Activated CD4-positive, alpha-beta T cell treated with anti-CD3 and anti-CD28 coated beads, Interleukin-2, amount 10 ng/mL, durations not matched to agents 7 days and 5 days (primary cell): ENCODE measurements at regions not wholly inside any gene's neighbourhood (a gene's known extent, or its start where the extent isn't known, plus 50 kb on each side); places are given as distances from the start of the nearest gene placed in this dataset.

Experiments used
- CTCF ChIA-PET: fragments of 350-600 bp; sonication (Branson Sonifier 250); formaldehyde crosslinking; loops from one replicate; lab custom pipeline; 2021; ENCODE audit warnings: antibody characterized with exemption; lab: Charles Lee
- POLR2A ChIA-PET: fragments of 350-600 bp; sonication (Branson Sonifier 250); formaldehyde crosslinking; loops from one replicate; lab custom pipeline; 2021; ENCODE audit warnings: antibody characterized with exemption; lab: Charles Lee
- DNase-seq: peaks from one replicate; pipeline ENCODE4 v3.0.0-alpha.2; 2020
- H3K27ac Mint-ChIP-seq: one replicate; pipeline ENCODE4 v1.8.0; 2021; ENCODE audit warnings: mild to moderate bottlenecking, moderate library complexity, mixed read lengths
- H3K27me3 Mint-ChIP-seq: one replicate; pipeline ENCODE4 v1.8.0; 2021; ENCODE audit warnings: mixed read lengths
- H3K36me3 Mint-ChIP-seq: one replicate; pipeline ENCODE4 v1.8.0; 2021; ENCODE audit warnings: low read depth, mixed read lengths
- H3K4me1 Mint-ChIP-seq: one replicate; pipeline ENCODE4 v1.8.0; 2021; ENCODE audit warnings: mixed read lengths
- H3K4me3 Mint-ChIP-seq: one replicate; pipeline ENCODE4 v1.8.0; 2021; ENCODE audit warnings: mild to moderate bottlenecking, moderate library complexity, mixed read lengths
- H3K9me3 Mint-ChIP-seq: one replicate; pipeline ENCODE4 v1.8.0; 2021; ENCODE audit warnings: mixed read lengths

GRCh38 chr12:30807695-30808034 lies 52.9 kb upstream of the CAPRIN2 start:
- H3K4me3 Mint-ChIP-seq, result no peak overlapping the region
- no peaks in the 10 kb centered on the region for H3K9me3 Mint-ChIP-seq
- DNase-seq, result no peak
- no peak overlapping the region for H3K27ac Mint-ChIP-seq
- H3K4me1 Mint-ChIP-seq, result no peaks in the 10 kb centered on the region
- ChIA-PET CTCF (interaction anchor here (1.5 to 1.7 kb wide), 2 partner anchors 9 to 55 kb away, joined by 3 read pairs; no protein-coding TSS in a partner anchor), POLR2A (no interaction called here)
- H3K27me3 Mint-ChIP-seq, result peaks cover 31% of the 10 kb centered on the region
- no peaks in the 10 kb centered on the region for H3K36me3 Mint-ChIP-seq

GRCh38 chr12:30806989-30807694 lies 52.4 kb upstream of the CAPRIN2 start:
- no peaks in the 10 kb centered on the region for H3K9me3 Mint-ChIP-seq
- H3K27me3 Mint-ChIP-seq, result peaks cover 30% of the 10 kb centered on the region
- H3K36me3 Mint-ChIP-seq, result no peaks in the 10 kb centered on the region
- DNase-seq, result peak; percentile 40
- no peak overlapping the region for H3K27ac Mint-ChIP-seq
- ChIA-PET CTCF (interaction anchor here (1.7 kb wide), 1 partner anchor 9 kb away, joined by 3 read pairs; no protein-coding TSS in a partner anchor), POLR2A (no interaction called here)
- no peaks in the 10 kb centered on the region for H3K4me1 Mint-ChIP-seq
- no peak overlapping the region for H3K4me3 Mint-ChIP-seq

- no peaks in the 10 kb centered on the region for H3K9me3 Mint-ChIP-seq
- H3K27me3 Mint-ChIP-seq, result peaks cover 24% of the 10 kb centered on the region
- no peaks in the 10 kb centered on the region for H3K36me3 Mint-ChIP-seq
- ChIA-PET POLR2A (no interaction called here), CTCF (interaction anchor here (1.7 kb wide), 1 partner anchor 11 kb away, joined by 3 read pairs; no protein-coding TSS in a partner anchor)
- H3K27ac Mint-ChIP-seq, result no peak overlapping the region
- no peak overlapping the region for H3K4me3 Mint-ChIP-seq
- H3K4me1 Mint-ChIP-seq, result no peaks in the 10 kb centered on the region
- no peak for DNase-seq
Measured at GRCh38 chr12:30805959-30806358, 51.2 kb upstream of the CAPRIN2 start.
